ENCODE measurements at regions not wholly inside any gene's neighbourhood (a gene's known extent, or its start where the extent isn't known, plus 50 kb on each side); places are given as distances from the start of the nearest gene placed in this dataset.
"Not testable (repeated sequence)": the region's sequence is repeated elsewhere in the genome, so short reads cannot be mapped to it uniquely, and the experiment has no call there.

DNA sequence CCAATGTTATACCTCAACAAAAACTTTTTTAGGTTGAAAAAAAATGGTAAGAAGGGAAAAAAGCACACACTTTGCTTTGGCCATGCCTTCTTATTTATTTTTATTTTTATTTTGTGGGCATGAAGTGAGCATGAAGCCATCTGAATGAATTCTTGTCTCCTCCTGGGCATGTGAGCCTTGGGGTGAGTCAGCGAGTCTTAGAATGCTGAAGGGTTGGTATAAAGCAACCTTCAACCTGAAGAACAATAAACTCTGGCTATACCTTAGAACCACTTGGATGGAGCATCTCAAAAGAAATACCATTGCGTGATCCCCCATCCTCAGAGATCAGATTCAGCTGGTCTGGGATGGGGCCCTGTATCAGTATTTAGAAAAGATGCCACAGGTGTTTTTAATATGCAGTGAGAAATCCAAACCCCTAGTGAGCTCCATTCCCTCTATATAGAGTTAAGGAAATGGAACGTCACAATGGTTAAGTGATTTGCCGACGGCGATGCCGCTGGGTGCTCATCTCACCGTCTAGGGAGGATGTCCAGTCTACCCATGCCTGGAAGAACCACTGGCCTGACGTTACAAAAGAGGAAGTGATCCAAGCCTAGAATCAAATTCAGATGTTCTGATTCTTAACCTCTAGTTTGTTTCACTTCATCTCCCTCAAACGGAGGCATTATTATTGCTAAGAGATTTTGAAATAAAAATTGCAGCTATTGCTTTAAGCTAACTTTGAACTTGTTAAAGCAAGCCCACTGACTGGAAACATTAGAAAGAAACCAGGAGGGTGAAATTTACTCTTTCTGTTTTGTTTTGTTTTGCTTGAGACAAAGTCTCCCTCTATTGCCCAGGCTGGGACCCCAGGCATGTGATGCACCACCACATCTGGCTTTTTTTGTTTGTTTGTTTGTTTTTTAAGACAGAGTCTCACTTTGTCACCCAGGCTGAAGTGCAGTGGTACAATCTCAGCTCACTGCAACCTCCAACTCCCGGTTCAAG, 67.1 kb downstream of the EDN1 start:
- H3K9me2 ChIP-seq (replicated peaks; ENCODE audit: insufficient read depth, low read length) = no peaks in the 10 kb centered on the region
- no peak overlapping the region for H3K4me2 ChIP-seq (ENCODE audit: low read depth, low read length, poor library complexity, severe bottlenecking)
- H4K20me1 ChIP-seq (ENCODE audit: insufficient read depth, low read depth, low read length) = no peaks in the 10 kb centered on the region
- DNase-seq = peak; percentile 65
- H3K9ac ChIP-seq (ENCODE audit: low read length) = no peak overlapping the region
- no peaks in the 10 kb centered on the region for H3K27me3 ChIP-seq (ENCODE audit: low read length)
- no peaks in the 10 kb centered on the region for H3K36me3 ChIP-seq (ENCODE audit: insufficient read depth, low read length)
- no peak overlapping the region for H3K27ac ChIP-seq (ENCODE audit: low read length)
- H3K79me2 ChIP-seq (ENCODE audit: low read length) = no peaks in the 10 kb centered on the region
- H3K9me3 ChIP-seq (ENCODE audit: low read length) = no peaks in the 10 kb centered on the region
- peaks cover 27% of the 10 kb centered on the region for H3K4me1 ChIP-seq (ENCODE audit: low read length)
- no peak overlapping the region for H3K4me3 ChIP-seq (ENCODE audit: low read length)
- H2AFZ ChIP-seq (ENCODE audit: low read length) = no peak overlapping the region

DNA sequence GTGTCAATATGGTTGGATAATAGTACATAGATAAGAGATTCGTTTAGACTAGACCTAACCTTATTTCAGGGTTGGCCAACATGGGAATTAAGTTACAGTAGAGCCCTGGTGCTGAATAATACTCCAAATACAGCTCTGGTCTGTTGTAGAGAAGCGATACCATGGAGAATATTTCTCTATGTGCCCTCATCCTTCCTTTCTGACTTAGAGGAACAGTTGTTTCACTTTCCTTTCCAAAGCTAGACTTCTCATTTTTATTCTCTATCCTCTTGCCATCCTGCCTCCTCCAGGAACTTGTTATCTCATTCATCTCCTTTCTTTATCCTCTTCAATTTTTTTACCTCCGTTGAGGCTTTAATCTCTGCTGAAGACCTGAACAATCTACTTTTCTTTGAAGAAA, 68.9 kb downstream of the EDN1 start:
- Histone ChIP-seq H3K9me2 (replicated peaks; ENCODE audit: insufficient read depth, low read length) (no peaks in the 10 kb centered on the region), H3K36me3 (ENCODE audit: insufficient read depth, low read length) (no peaks in the 10 kb centered on the region), H3K4me3 (ENCODE audit: low read length) (no peak overlapping the region), H2AFZ (ENCODE audit: low read length) (no peak overlapping the region), H3K9me3 (ENCODE audit: low read length) (no peaks in the 10 kb centered on the region), H4K20me1 (ENCODE audit: insufficient read depth, low read depth, low read length) (no peaks in the 10 kb centered on the region), H3K4me2 (ENCODE audit: low read depth, low read length, poor library complexity, severe bottlenecking) (no peak overlapping the region), H3K27me3 (ENCODE audit: low read length) (no peaks in the 10 kb centered on the region), H3K9ac (ENCODE audit: low read length) (no peak overlapping the region), H3K79me2 (ENCODE audit: low read length) (no peaks in the 10 kb centered on the region), H3K4me1 (ENCODE audit: low read length) (peaks cover 33% of the 10 kb centered on the region), H3K27ac (ENCODE audit: low read length) (no peak overlapping the region)
- no peak for DNase-seq

- H3K4me3 ChIP-seq (ENCODE audit: low read length) = no peak overlapping the region
- no peak overlapping the region for H3K9ac ChIP-seq (ENCODE audit: low read length)
- H2AFZ ChIP-seq (ENCODE audit: low read length) = no peak overlapping the region
- H3K79me2 ChIP-seq (ENCODE audit: low read length) = no peaks in the 10 kb centered on the region
- peaks cover 14% of the 10 kb centered on the region for H3K4me1 ChIP-seq (ENCODE audit: low read length)
- H3K9me3 ChIP-seq (ENCODE audit: low read length) = no peaks in the 10 kb centered on the region
- H3K4me2 ChIP-seq (ENCODE audit: low read depth, low read length, poor library complexity, severe bottlenecking) = no peak overlapping the region
- no peaks in the 10 kb centered on the region for H3K27me3 ChIP-seq (ENCODE audit: low read length)
- DNase-seq = no peak
- no peaks in the 10 kb centered on the region for H4K20me1 ChIP-seq (ENCODE audit: insufficient read depth, low read depth, low read length)
- H3K9me2 ChIP-seq (replicated peaks; ENCODE audit: insufficient read depth, low read length) = no peaks in the 10 kb centered on the region
- H3K27ac ChIP-seq (ENCODE audit: low read length) = no peak overlapping the region
- no peaks in the 10 kb centered on the region for H3K36me3 ChIP-seq (ENCODE audit: insufficient read depth, low read length)
These were observed 71.0 kb downstream of the EDN1 start for GRCh38 chr6:12361042-12361765.

DNA sequence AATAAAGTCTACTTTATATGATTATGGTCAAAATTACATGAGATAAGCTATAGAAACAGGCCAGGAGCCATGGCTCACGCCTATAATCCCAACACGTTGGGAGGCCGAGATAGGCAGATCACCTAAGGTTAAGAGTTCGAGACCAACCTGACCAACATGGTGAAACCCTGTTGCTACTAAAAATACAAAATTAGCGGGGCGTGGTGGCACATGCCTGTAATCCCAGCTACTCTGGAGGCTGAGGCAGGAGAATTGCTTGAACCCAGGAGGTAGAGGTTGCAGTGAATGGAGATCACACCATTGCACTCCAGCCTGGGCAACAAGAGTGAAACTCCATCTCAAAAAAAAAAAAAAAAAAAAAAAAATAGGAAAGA, 73.1 kb downstream of the EDN1 start:
- H3K9me2 ChIP-seq (replicated peaks; ENCODE audit: insufficient read depth, low read length); H3K9ac ChIP-seq (ENCODE audit: low read length); H3K4me1 ChIP-seq (ENCODE audit: low read length); H3K79me2 ChIP-seq (ENCODE audit: low read length); H3K4me2 ChIP-seq (ENCODE audit: low read depth, low read length, poor library complexity, severe bottlenecking); H3K27me3 ChIP-seq (ENCODE audit: low read length); H3K4me3 ChIP-seq (ENCODE audit: low read length); DNase-seq; H4K20me1 ChIP-seq (ENCODE audit: insufficient read depth, low read depth, low read length); H2AFZ ChIP-seq (ENCODE audit: low read length); H3K27ac ChIP-seq (ENCODE audit: low read length); H3K36me3 ChIP-seq (ENCODE audit: insufficient read depth, low read length); H3K9me3 ChIP-seq (ENCODE audit: low read length): not testable (repeated sequence)

- H3K4me2 ChIP-seq (ENCODE audit: low read depth, low read length, poor library complexity, severe bottlenecking) = no peak overlapping the region
- H3K27ac ChIP-seq (ENCODE audit: low read length) = no peak overlapping the region
- no peak overlapping the region for H3K9ac ChIP-seq (ENCODE audit: low read length)
These were observed 73.7 kb downstream of the EDN1 start for GRCh38 chr6:12363651-12364381.

GRCh38 chr6:12364621-12365020, 74.5 kb downstream of the EDN1 start:
- no peak overlapping the region for H3K27ac ChIP-seq (ENCODE audit: low read length)
- no peaks in the 10 kb centered on the region for H4K20me1 ChIP-seq (ENCODE audit: insufficient read depth, low read depth, low read length)
- no peaks in the 10 kb centered on the region for H3K9me2 ChIP-seq (replicated peaks; ENCODE audit: insufficient read depth, low read length)
- peaks cover 6% of the 10 kb centered on the region for H3K4me1 ChIP-seq (ENCODE audit: low read length)
- no peaks in the 10 kb centered on the region for H3K79me2 ChIP-seq (ENCODE audit: low read length)
- H3K36me3 ChIP-seq (ENCODE audit: insufficient read depth, low read length) = no peaks in the 10 kb centered on the region
- DNase-seq = no peak
- no peak overlapping the region for H2AFZ ChIP-seq (ENCODE audit: low read length)
- no peak overlapping the region for H3K9ac ChIP-seq (ENCODE audit: low read length)
- H3K27me3 ChIP-seq (ENCODE audit: low read length) = no peaks in the 10 kb centered on the region
- no peak overlapping the region for H3K4me2 ChIP-seq (ENCODE audit: low read depth, low read length, poor library complexity, severe bottlenecking)
- no peaks in the 10 kb centered on the region for H3K9me3 ChIP-seq (ENCODE audit: low read length)
- no peak overlapping the region for H3K4me3 ChIP-seq (ENCODE audit: low read length)

More at GRCh38 chr6:12363651-12364381, 73.7 kb downstream of the EDN1 start:
- Histone ChIP-seq H3K36me3 (ENCODE audit: insufficient read depth, low read length) (no peaks in the 10 kb centered on the region), H3K27me3 (ENCODE audit: low read length) (no peaks in the 10 kb centered on the region), H4K20me1 (ENCODE audit: insufficient read depth, low read depth, low read length) (no peaks in the 10 kb centered on the region), H3K4me3 (ENCODE audit: low read length) (no peak overlapping the region), H3K9me2 (replicated peaks; ENCODE audit: insufficient read depth, low read length) (no peaks in the 10 kb centered on the region), H3K9me3 (ENCODE audit: low read length) (no peaks in the 10 kb centered on the region), H2AFZ (ENCODE audit: low read length) (no peak overlapping the region), H3K4me1 (ENCODE audit: low read length) (peaks cover 6% of the 10 kb centered on the region), H3K79me2 (ENCODE audit: low read length) (no peaks in the 10 kb centered on the region)
- peak; percentile 49 for DNase-seq

DNA sequence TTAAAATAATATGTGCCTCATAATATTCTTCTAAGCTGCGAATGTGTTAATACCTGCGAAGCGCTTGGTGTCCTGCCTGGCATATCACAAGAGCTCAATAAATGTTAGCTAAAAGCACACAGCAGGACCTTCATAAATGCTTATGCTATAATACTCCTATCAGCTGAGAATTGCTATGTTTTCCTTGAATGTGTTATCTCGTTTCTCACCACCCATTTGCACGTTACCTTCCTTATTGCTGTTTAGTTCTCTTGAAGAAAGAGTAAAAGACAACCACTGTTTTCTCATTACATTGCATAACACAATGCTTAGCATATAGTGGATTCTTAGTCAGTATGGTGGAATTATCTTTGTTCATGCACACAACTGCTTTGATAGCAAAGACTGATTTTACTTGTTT, 76.6 kb downstream of the EDN1 start:
- Histone ChIP-seq H3K4me1 (ENCODE audit: low read length) (peaks cover 6% of the 10 kb centered on the region), H3K36me3 (ENCODE audit: insufficient read depth, low read length) (no peaks in the 10 kb centered on the region), H4K20me1 (ENCODE audit: insufficient read depth, low read depth, low read length) (no peaks in the 10 kb centered on the region)

DNA sequence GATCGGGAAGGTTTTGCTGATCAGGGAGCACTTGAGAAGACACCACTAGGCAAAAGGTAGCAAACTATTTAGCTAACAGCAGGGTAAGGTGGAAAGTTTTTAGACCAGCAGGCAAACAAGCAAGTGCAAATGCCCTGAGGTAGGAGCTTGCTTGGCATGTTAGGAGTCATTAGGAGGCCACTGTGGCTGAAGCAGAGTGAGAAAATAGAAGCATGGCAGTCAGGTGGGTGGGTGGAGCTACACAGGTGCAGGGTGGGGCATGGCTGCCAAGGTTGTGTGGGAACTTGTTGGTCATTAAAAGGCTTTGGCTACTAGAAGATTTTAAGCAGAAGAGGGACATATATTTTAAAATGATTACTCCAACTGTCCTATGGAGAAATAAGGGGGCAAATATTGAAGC, 77.3 kb downstream of the EDN1 start:
- Histone ChIP-seq H3K9me3 (ENCODE audit: low read length) (no peaks in the 10 kb centered on the region), H3K9ac (ENCODE audit: low read length) (no peak overlapping the region), H3K27me3 (ENCODE audit: low read length) (no peaks in the 10 kb centered on the region), H3K9me2 (replicated peaks; ENCODE audit: insufficient read depth, low read length) (no peaks in the 10 kb centered on the region), H3K4me2 (ENCODE audit: low read depth, low read length, poor library complexity, severe bottlenecking) (no peak overlapping the region), H3K27ac (ENCODE audit: low read length) (no peak overlapping the region), H2AFZ (ENCODE audit: low read length) (no peak overlapping the region), H4K20me1 (ENCODE audit: insufficient read depth, low read depth, low read length) (no peaks in the 10 kb centered on the region), H3K36me3 (ENCODE audit: insufficient read depth, low read length) (no peaks in the 10 kb centered on the region), H3K79me2 (ENCODE audit: low read length) (no peaks in the 10 kb centered on the region), H3K4me3 (ENCODE audit: low read length) (no peak overlapping the region), H3K4me1 (ENCODE audit: low read length) (peaks cover 6% of the 10 kb centered on the region)
- no peak for DNase-seq

More for the DNA sequence above, 76.6 kb downstream of the EDN1 start:
- Histone ChIP-seq H3K4me2 (ENCODE audit: low read depth, low read length, poor library complexity, severe bottlenecking) (no peak overlapping the region), H3K9me2 (replicated peaks; ENCODE audit: insufficient read depth, low read length) (no peaks in the 10 kb centered on the region), H3K4me3 (ENCODE audit: low read length) (no peak overlapping the region), H2AFZ (ENCODE audit: low read length) (no peak overlapping the region), H3K79me2 (ENCODE audit: low read length) (no peaks in the 10 kb centered on the region), H3K9ac (ENCODE audit: low read length) (no peak overlapping the region), H3K27ac (ENCODE audit: low read length) (no peak overlapping the region), H3K27me3 (ENCODE audit: low read length) (no peaks in the 10 kb centered on the region), H3K9me3 (ENCODE audit: low read length) (no peaks in the 10 kb centered on the region)
- DNase-seq = no peak
